SU-DHL-6 (cell line): ENCODE measurements at regions not wholly inside any gene's neighbourhood (a gene's known extent, or its start where the extent isn't known, plus 50 kb on each side); places are given as distances from the start of the nearest gene placed in this dataset.

Experiments
- CTCF ChIP-seq: fragments of 200-600 bp; sonication (generic); IDR thresholded peaks from one replicate; pipeline ENCODE4 v1.5.1; 2017; ENCODE audit warnings: antibody characterized with exemption, mild to moderate bottlenecking, low read length, moderate library complexity; ENCODE audit not compliant: insufficient read depth, poor library complexity, severe bottlenecking
- EZH2phosphoT487 ChIP-seq: fragments of 200-600 bp; sonication (generic), shearing (Covaris generic); conservative IDR thresholded peaks from 2 replicates; pipeline ENCODE4 v1.6.1; 2018; ENCODE audit warnings: mild to moderate bottlenecking, antibody characterized with exemption, low read length, moderate library complexity, mixed read lengths

- no peak for TF ChIP-seq CTCF
- TF ChIP-seq EZH2phosphoT487: no peak
Measured at GRCh38 chrX:55907968-55908607, 190.5 kb downstream of the RRAGB start.
